K562 (cell line): ENCODE measurements at regions not wholly inside any gene's neighbourhood (a gene's known extent, or its start where the extent isn't known, plus 50 kb on each side); places are given as distances from the start of the nearest gene placed in this dataset.

ENCODE experiments used
- ATAC-seq: fragments of 200-7000 bp; cut with Tn5 transposase; 3 replicates; pipeline ENCODE4 v1.9.1; 2020; ENCODE audit warnings: moderate library complexity
- BruUV-seq: library from RNA; stranded (reverse); fragments of 400-500 nt; replicated peaks from 2 replicates; lab custom pipeline; 2021; lab: Mats Ljungman, UMichigan
- CTCF ChIA-PET: fragments of 300-600 bp; formaldehyde crosslinking; extraction: SDS; loops from one replicate; lab custom pipeline; 2021; ENCODE audit warnings: low intra/inter-chr PET ratio; lab: Yijun Ruan, JAX
- POLR2A ChIA-PET: fragments of 300-600, 350-650 bp; sonication (Branson Sonifier 250); formaldehyde crosslinking; extraction: SDS; loops from one replicate; lab custom pipeline; 2021; ENCODE audit warnings: antibody characterized with exemption, inconsistent platforms; lab: Yijun Ruan, JAX
- DNase-seq, 4 experiments: peaks; one replicate each; pipeline versions ENCODE4 v3.0.0 to v3.0.0-alpha.2; 2011 to 2018; ENCODE audit warnings: low spot score in 3 of 4, mixed read lengths in 3 of 4; ENCODE audit errors: extremely low read depth in 1 of 4
- FAIRE-seq: peaks from 2 replicates; lab custom pipeline; 2011; peaks lifted over from hg19 to GRCh38; lab: Jason Lieb, UNC
- H2AFZ ChIP-seq: 2 replicates; pipeline ENCODE4 v1.6.0; 2011; ENCODE audit warnings: low read depth, low read length, control low read depth, inconsistent platforms
- H3K27ac ChIP-seq: fragments of 200-600 bp; 3 replicates; pipeline ENCODE4 v1.8.0; 2011; ENCODE audit warnings: low read depth, mild to moderate bottlenecking, control low read depth, inconsistent platforms, low read length, moderate library complexity, mixed read lengths; ENCODE audit errors: extremely low read depth
- H3K27me3 ChIP-seq, 2 experiments: fragments of 300-600 bp in 1 of 2; 2 replicates in 1 of 2; 3 replicates in 1 of 2; pipeline versions ENCODE4 v1.6.0 to v1.8.0; 2011; ENCODE audit warnings: inconsistent platforms in 2 of 2, low read length in 2 of 2, mild to moderate bottlenecking in 1 of 2, mixed read lengths in 1 of 2, moderate library complexity in 1 of 2; ENCODE audit not compliant: control insufficient read depth in 2 of 2, insufficient read depth in 2 of 2
- H3K36me3 ChIP-seq: fragments of 300-600 bp; 3 replicates; pipeline ENCODE4 v1.8.0; 2011; ENCODE audit warnings: mild to moderate bottlenecking, low read length, inconsistent platforms; ENCODE audit not compliant: control insufficient read depth, insufficient read depth
- H3K4me1 ChIP-seq, 2 experiments: fragments of 200-600 bp in 1 of 2; replicated peaks in 1 of 2; 2 replicates in 1 of 2; 3 replicates in 1 of 2; pipeline versions ENCODE4 v1.5.1 to v1.8.0; 2011; ENCODE audit warnings: inconsistent platforms in 2 of 2, low read length in 2 of 2, mild to moderate bottlenecking in 1 of 2, mixed read lengths in 1 of 2, moderate library complexity in 1 of 2; ENCODE audit not compliant: control insufficient read depth in 2 of 2, insufficient read depth in 2 of 2
- H3K4me2 ChIP-seq: 2 replicates; pipeline ENCODE4 v1.6.1; 2011; ENCODE audit warnings: low read length, control low read depth, inconsistent platforms, mixed read lengths; ENCODE audit not compliant: insufficient read depth
- H3K4me3 ChIP-seq: fragments of 200-600 bp; sonication (generic), shearing (Covaris generic); 2 replicates; pipeline ENCODE4 v1.5.1; 2016; ENCODE audit warnings: control low read depth, inconsistent platforms
- H3K79me2 ChIP-seq: fragments of 200-600 bp; 3 replicates; pipeline ENCODE4 v1.8.0; 2011; ENCODE audit warnings: low read length, inconsistent platforms; ENCODE audit not compliant: control insufficient read depth, insufficient read depth
- H3K9ac ChIP-seq, 2 experiments: 2 replicates each; pipeline versions ENCODE4 v1.6.0 to v1.6.1; 2011; ENCODE audit warnings: low read depth in 2 of 2, low read length in 2 of 2, control low read depth in 1 of 2, inconsistent platforms in 1 of 2, mild to moderate bottlenecking in 1 of 2, mixed read lengths in 1 of 2; ENCODE audit not compliant: insufficient read depth in 1 of 2
- H3K9me1 ChIP-seq: one replicate; pipeline ENCODE4 v1.6.0; 2011; ENCODE audit warnings: inconsistent platforms, mild to moderate bottlenecking, low read length, moderate library complexity; ENCODE audit not compliant: control insufficient read depth, insufficient read depth
- H3K9me3 ChIP-seq: replicated peaks from 2 replicates; pipeline ENCODE4 v1.5.1; 2011; ENCODE audit warnings: low read depth, low read length, inconsistent platforms; ENCODE audit not compliant: control insufficient read depth, insufficient read depth
- H4K20me1 ChIP-seq: replicated peaks from 2 replicates; pipeline ENCODE4 v1.6.1; 2011; ENCODE audit warnings: low read length, inconsistent platforms, mixed read lengths; ENCODE audit not compliant: control insufficient read depth, insufficient read depth
- CHCHD3 ChIP-seq: fragments of 250-450 bp; sonication (Bioruptor Pico); IDR thresholded peaks from 2 replicates; pipeline ENCODE4 v2.1.2; 2022; ENCODE audit warnings: mild to moderate bottlenecking
- DDX20 ChIP-seq: fragments of 450-650 bp; IDR thresholded peaks from 2 replicates; pipeline ENCODE4 v1.6.1; 2016; ENCODE audit warnings: missing genetic modification characterization, low read depth, mild to moderate bottlenecking, missing compliant biosample characterization, moderate library complexity
- ETV1 ChIP-seq: fragments of 450-650 bp; conservative IDR thresholded peaks from 2 replicates; pipeline ENCODE4 v1.6.1; 2016; ENCODE audit warnings: missing genetic modification characterization, control low read depth, low read depth, missing compliant biosample characterization
- MEIS2 ChIP-seq: fragments of 450-650 bp; IDR thresholded peaks from 2 replicates; pipeline ENCODE4 v1.6.1; 2014; ENCODE audit warnings: mild to moderate bottlenecking; ENCODE audit not compliant: partially characterized antibody
- SMARCA4 ChIP-seq: fragments of 450-650 bp; IDR thresholded peaks from 2 replicates; pipeline ENCODE4 v1.6.1; 2016
- SREBF2 ChIP-seq: sonication (generic); formaldehyde crosslinking; IDR thresholded peaks from 2 replicates; pipeline ENCODE4 v1.4.0; 2020; ENCODE audit warnings: mild to moderate bottlenecking, missing genetic modification reagents
- TCF7L2 ChIP-seq: fragments of 150-350 bp; IDR thresholded peaks from 2 replicates; pipeline ENCODE4 v1.6.1; 2016; ENCODE audit warnings: low read depth, mild to moderate bottlenecking, low read length, moderate library complexity
- WGBS: fragments of 100-300 bp; shearing (Covaris generic); methylation state at CpG from one replicate; pipeline ENCODE4 v1.1.6; 2016; ENCODE audit warnings: low coverage, mixed read lengths; ENCODE audit not compliant: insufficient coverage; ENCODE audit errors: missing lambda C conversion rate; 5-methylcytosine and 5-hydroxymethylcytosine counted together
- in situ Hi-C: fragments of 300-500 bp; cut with MboI; formaldehyde crosslinking; loops from 4 replicates; pipeline ENCODE4 v1.15.0; 2018; ENCODE audit warnings: inconsistent platforms, mixed read lengths
- intact Hi-C: fragments of 100-400 bp; cut with micrococcal nuclease; formaldehyde crosslinking; loops from 2 replicates; pipeline ENCODE4 v1.14.2; 2022
- TF ChIP-seq, protein P1 (sequence below): sonication (generic); formaldehyde crosslinking; IDR thresholded peaks from 2 replicates; pipeline ENCODE4 v1.8.0; 2022; ENCODE audit warnings: mild to moderate bottlenecking, missing genetic modification reagents
- TF ChIP-seq, protein P2 (sequence below): sonication (generic); formaldehyde crosslinking; IDR thresholded peaks from 2 replicates; pipeline ENCODE4 v1.8.1; 2022; ENCODE audit warnings: missing genetic modification reagents
- TF ChIP-seq, protein P3 (sequence below): fragments of 200-400 bp; formaldehyde crosslinking; IDR thresholded peaks from 2 replicates; pipeline ENCODE4 v1.6.1; 2017; ENCODE audit warnings: mild to moderate bottlenecking, low read depth, low read length, moderate library complexity

DNA sequence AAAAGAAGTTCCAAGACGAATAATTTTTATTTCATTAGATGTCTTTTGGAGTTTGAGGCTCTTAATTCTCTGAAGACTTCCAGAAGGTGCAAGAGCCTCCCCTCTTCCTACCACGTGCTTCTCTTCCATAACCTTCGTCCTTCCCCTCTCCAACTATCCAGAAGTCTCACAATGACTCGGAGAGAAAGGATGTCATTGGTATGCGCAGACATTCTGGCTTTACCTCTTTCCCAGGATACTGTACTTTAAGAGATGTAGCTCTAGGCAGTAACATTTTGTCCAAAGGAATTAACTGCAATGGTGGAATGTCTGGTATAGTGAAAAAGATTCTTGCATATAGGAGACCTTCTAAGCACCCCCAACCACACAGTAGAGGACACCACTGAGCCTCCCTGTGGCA is 249.0 kb upstream of the OSR1 start:
- Histone ChIP-seq H3K9me1 (no peaks in the 10 kb centered on the region), H4K20me1 (no peaks in the 10 kb centered on the region), H3K9me3 (no peaks in the 10 kb centered on the region), H3K27me3 (no peaks in the 10 kb centered on the region), H2AFZ (no peak overlapping the region), H3K9ac (no peak overlapping the region), H3K4me1 (no peaks in the 10 kb centered on the region), H3K27ac (no peak overlapping the region), H3K4me3 (no peak overlapping the region), H3K36me3 (no peaks in the 10 kb centered on the region), H3K4me2 (no peak overlapping the region), H3K79me2 (no peaks in the 10 kb centered on the region)
- BruUV-seq = no TSS peak
- intact Hi-C loops = no loop called here
- FAIRE-seq (no peak), ATAC-seq (no peak), DNase-seq (peak in 1 of 4 experiments; percentile 1)
- ChIA-PET CTCF (no interaction called here), POLR2A (no interaction called here)
- WGBS = 3% methylated on average over 5 of the region's 5 CpGs
- in situ Hi-C loops = no loop called here
- TF ChIP-seq CHCHD3 (CRISPR knock-in tag) = no peak
- TF ChIP-seq, protein P1, sequence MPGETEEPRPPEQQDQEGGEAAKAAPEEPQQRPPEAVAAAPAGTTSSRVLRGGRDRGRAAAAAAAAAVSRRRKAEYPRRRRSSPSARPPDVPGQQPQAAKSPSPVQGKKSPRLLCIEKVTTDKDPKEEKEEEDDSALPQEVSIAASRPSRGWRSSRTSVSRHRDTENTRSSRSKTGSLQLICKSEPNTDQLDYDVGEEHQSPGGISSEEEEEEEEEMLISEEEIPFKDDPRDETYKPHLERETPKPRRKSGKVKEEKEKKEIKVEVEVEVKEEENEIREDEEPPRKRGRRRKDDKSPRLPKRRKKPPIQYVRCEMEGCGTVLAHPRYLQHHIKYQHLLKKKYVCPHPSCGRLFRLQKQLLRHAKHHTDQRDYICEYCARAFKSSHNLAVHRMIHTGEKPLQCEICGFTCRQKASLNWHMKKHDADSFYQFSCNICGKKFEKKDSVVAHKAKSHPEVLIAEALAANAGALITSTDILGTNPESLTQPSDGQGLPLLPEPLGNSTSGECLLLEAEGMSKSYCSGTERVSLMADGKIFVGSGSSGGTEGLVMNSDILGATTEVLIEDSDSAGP (CRISPR knock-in tag) = no peak
- no peak for TF ChIP-seq DDX20 (tag)
- no peak for TF ChIP-seq TCF7L2
- TF ChIP-seq ETV1 (tag) = no peak
- TF ChIP-seq MEIS2 = no peak
- TF ChIP-seq SREBF2 (CRISPR knock-in tag) = no peak
- TF ChIP-seq, protein P2, sequence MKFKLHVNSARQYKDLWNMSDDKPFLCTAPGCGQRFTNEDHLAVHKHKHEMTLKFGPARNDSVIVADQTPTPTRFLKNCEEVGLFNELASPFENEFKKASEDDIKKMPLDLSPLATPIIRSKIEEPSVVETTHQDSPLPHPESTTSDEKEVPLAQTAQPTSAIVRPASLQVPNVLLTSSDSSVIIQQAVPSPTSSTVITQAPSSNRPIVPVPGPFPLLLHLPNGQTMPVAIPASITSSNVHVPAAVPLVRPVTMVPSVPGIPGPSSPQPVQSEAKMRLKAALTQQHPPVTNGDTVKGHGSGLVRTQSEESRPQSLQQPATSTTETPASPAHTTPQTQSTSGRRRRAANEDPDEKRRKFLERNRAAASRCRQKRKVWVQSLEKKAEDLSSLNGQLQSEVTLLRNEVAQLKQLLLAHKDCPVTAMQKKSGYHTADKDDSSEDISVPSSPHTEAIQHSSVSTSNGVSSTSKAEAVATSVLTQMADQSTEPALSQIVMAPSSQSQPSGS = no peak
- no peak for TF ChIP-seq SMARCA4
- TF ChIP-seq, protein P3, sequence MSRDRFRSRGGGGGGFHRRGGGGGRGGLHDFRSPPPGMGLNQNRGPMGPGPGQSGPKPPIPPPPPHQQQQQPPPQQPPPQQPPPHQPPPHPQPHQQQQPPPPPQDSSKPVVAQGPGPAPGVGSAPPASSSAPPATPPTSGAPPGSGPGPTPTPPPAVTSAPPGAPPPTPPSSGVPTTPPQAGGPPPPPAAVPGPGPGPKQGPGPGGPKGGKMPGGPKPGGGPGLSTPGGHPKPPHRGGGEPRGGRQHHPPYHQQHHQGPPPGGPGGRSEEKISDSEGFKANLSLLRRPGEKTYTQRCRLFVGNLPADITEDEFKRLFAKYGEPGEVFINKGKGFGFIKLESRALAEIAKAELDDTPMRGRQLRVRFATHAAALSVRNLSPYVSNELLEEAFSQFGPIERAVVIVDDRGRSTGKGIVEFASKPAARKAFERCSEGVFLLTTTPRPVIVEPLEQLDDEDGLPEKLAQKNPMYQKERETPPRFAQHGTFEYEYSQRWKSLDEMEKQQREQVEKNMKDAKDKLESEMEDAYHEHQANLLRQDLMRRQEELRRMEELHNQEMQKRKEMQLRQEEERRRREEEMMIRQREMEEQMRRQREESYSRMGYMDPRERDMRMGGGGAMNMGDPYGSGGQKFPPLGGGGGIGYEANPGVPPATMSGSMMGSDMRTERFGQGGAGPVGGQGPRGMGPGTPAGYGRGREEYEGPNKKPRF = no peak
